ENCODE measurements at regions not wholly inside any gene's neighbourhood (a gene's known extent, or its start where the extent isn't known, plus 50 kb on each side); places are given as distances from the start of the nearest gene placed in this dataset.

DNA sequence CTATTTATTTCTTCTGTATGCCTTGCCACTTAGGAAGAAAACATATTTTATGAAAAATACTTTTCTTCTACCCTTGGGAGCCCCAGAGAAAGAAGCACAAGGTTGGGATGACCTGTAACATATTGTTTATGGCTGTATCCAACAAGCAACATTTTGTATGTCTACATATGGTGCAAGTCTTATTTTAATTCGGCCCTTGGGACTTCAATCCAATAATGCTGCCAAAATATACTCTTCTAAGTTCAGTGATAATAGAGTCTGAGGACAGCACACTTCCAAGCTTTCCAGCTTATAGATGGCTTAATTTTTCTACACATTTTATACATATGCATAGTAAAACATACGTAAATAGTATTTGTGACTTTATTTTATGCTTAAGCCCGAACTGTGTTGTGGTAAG is 318.5 kb upstream of the SEMA3A start:
- TF ChIP-seq, protein P1, sequence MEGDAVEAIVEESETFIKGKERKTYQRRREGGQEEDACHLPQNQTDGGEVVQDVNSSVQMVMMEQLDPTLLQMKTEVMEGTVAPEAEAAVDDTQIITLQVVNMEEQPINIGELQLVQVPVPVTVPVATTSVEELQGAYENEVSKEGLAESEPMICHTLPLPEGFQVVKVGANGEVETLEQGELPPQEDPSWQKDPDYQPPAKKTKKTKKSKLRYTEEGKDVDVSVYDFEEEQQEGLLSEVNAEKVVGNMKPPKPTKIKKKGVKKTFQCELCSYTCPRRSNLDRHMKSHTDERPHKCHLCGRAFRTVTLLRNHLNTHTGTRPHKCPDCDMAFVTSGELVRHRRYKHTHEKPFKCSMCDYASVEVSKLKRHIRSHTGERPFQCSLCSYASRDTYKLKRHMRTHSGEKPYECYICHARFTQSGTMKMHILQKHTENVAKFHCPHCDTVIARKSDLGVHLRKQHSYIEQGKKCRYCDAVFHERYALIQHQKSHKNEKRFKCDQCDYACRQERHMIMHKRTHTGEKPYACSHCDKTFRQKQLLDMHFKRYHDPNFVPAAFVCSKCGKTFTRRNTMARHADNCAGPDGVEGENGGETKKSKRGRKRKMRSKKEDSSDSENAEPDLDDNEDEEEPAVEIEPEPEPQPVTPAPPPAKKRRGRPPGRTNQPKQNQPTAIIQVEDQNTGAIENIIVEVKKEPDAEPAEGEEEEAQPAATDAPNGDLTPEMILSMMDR (IDR thresholded peaks at IDR 0.05; ENCODE audit: poor library complexity): no peak
- no peak for TF ChIP-seq EZH2phosphoT487 (IDR thresholded peaks at IDR 0.05; ENCODE audit: low read depth, severe bottlenecking, unreplicated experiment)
- no peak for TF ChIP-seq EZH2 (IDR thresholded peaks at IDR 0.05; ENCODE audit: borderline replicate concordance)
